IPS-20b (cell line): ENCODE measurements at regions not wholly inside any gene's neighbourhood (a gene's known extent, or its start where the extent isn't known, plus 50 kb on each side); places are given as distances from the start of the nearest gene placed in this dataset.
"Not testable (repeated sequence)": the region's sequence is repeated elsewhere in the genome, so short reads cannot be mapped to it uniquely, and the experiment has no call there.

Source experiments
- H3K27ac ChIP-seq: one replicate; pipeline ENCODE4 v1.5.1; 2013; ENCODE audit warnings: low read length
- H3K27me3 ChIP-seq: 2 replicates; pipeline ENCODE4 v1.6.1; 2013; ENCODE audit warnings: mild to moderate bottlenecking, low read length, inconsistent platforms; ENCODE audit not compliant: insufficient read depth
- H3K36me3 ChIP-seq: 2 replicates; pipeline ENCODE4 v1.6.1; 2013; ENCODE audit warnings: low read depth, mild to moderate bottlenecking, inconsistent platforms, low read length, moderate library complexity; ENCODE audit not compliant: insufficient read depth
- H3K4me1 ChIP-seq: 2 replicates; pipeline ENCODE4 v1.6.1; 2013; ENCODE audit warnings: mild to moderate bottlenecking, control low read depth, inconsistent platforms, low read length, moderate library complexity; ENCODE audit not compliant: insufficient read depth
- H3K4me3 ChIP-seq: 2 replicates; pipeline ENCODE4 v1.5.1; 2013; ENCODE audit warnings: mild to moderate bottlenecking, low read length, inconsistent platforms
- H3K9ac ChIP-seq: 2 replicates; pipeline ENCODE4 v1.6.1; 2013; ENCODE audit warnings: low read depth, mild to moderate bottlenecking, inconsistent platforms, low read length, moderate library complexity
- H3K9me3 ChIP-seq: 2 replicates; pipeline ENCODE4 v1.6.1; 2013; ENCODE audit warnings: mild to moderate bottlenecking, low read depth, low read length, inconsistent platforms; ENCODE audit not compliant: insufficient read depth

GRCh38 chr18:14964406-14964805 lies 216.4 kb downstream of the ANKRD30B start:
- Histone ChIP-seq H3K27ac (no peak overlapping the region), H3K27me3 (no peaks in the 10 kb centered on the region), H3K4me1 (no peaks in the 10 kb centered on the region), H3K9ac (no peak overlapping the region), H3K4me3 (no peak overlapping the region), H3K9me3 (peaks cover 54% of the 10 kb centered on the region), H3K36me3 (no peaks in the 10 kb centered on the region)

GRCh38 chr18:14964976-14965375 lies 217.0 kb downstream of the ANKRD30B start:
- H3K9ac ChIP-seq, H3K36me3 ChIP-seq, H3K4me1 ChIP-seq, H3K27me3 ChIP-seq, H3K27ac ChIP-seq, H3K4me3 ChIP-seq: not testable (repeated sequence)
- H3K9me3 ChIP-seq, result peaks cover 55% of the 10 kb centered on the region

- Histone ChIP-seq H3K9ac (no peak overlapping the region), H3K4me1 (no peaks in the 10 kb centered on the region), H3K36me3 (no peaks in the 10 kb centered on the region), H3K9me3 (peaks cover 55% of the 10 kb centered on the region), H3K27ac (no peak overlapping the region), H3K27me3 (no peaks in the 10 kb centered on the region), H3K4me3 (no peak overlapping the region)
These were observed 217.6 kb downstream of the ANKRD30B start for GRCh38 chr18:14965553-14965952.

- not testable (repeated sequence) for H3K4me1 ChIP-seq, H3K36me3 ChIP-seq, H3K27me3 ChIP-seq, H3K9ac ChIP-seq, H3K27ac ChIP-seq, H3K4me3 ChIP-seq
- peaks cover 58% of the 10 kb centered on the region for H3K9me3 ChIP-seq
These were observed 219.3 kb downstream of the ANKRD30B start for GRCh38 chr18:14967246-14967645.

- Histone ChIP-seq H3K4me3 (no peak overlapping the region), H3K9me3 (peaks cover 55% of the 10 kb centered on the region), H3K27me3 (no peaks in the 10 kb centered on the region), H3K27ac (no peak overlapping the region), H3K4me1 (no peaks in the 10 kb centered on the region), H3K9ac (no peak overlapping the region), H3K36me3 (no peaks in the 10 kb centered on the region)
These were observed 221.5 kb downstream of the ANKRD30B start for GRCh38 chr18:14969500-14969899.

- no peak overlapping the region for H3K4me3 ChIP-seq
These were observed 222.1 kb downstream of the ANKRD30B start for GRCh38 chr18:14970027-14970426.

GRCh38 chr18:14971461-14972185 lies 223.7 kb downstream of the ANKRD30B start:
- Histone ChIP-seq H3K4me3 (no peak overlapping the region), H3K4me1 (no peaks in the 10 kb centered on the region), H3K9me3 (peaks cover 50% of the 10 kb centered on the region), H3K36me3 (no peaks in the 10 kb centered on the region), H3K27me3 (no peaks in the 10 kb centered on the region), H3K27ac (no peak overlapping the region), H3K9ac (no peak overlapping the region)

More at GRCh38 chr18:14970027-14970426, 222.1 kb downstream of the ANKRD30B start:
- Histone ChIP-seq H3K27ac (no peak overlapping the region), H3K9me3 (peaks cover 52% of the 10 kb centered on the region), H3K4me1 (no peaks in the 10 kb centered on the region), H3K27me3 (no peaks in the 10 kb centered on the region), H3K36me3 (no peaks in the 10 kb centered on the region), H3K9ac (no peak overlapping the region)

- H3K36me3 ChIP-seq, H3K9ac ChIP-seq, H3K4me3 ChIP-seq, H3K27ac ChIP-seq, H3K27me3 ChIP-seq, H3K4me1 ChIP-seq: not testable (repeated sequence)
- H3K9me3 ChIP-seq, result peaks cover 51% of the 10 kb centered on the region
These were observed 225.4 kb downstream of the ANKRD30B start for GRCh38 chr18:14973421-14973820.

- H3K36me3 ChIP-seq, result no peaks in the 10 kb centered on the region
- peaks cover 45% of the 10 kb centered on the region for H3K9me3 ChIP-seq
- H3K4me3 ChIP-seq, result no peak overlapping the region
- no peaks in the 10 kb centered on the region for H3K27me3 ChIP-seq
- no peak overlapping the region for H3K27ac ChIP-seq
- H3K4me1 ChIP-seq, result no peaks in the 10 kb centered on the region
- H3K9ac ChIP-seq, result no peak overlapping the region
These were observed 226.1 kb downstream of the ANKRD30B start for GRCh38 chr18:14974088-14974487.

GRCh38 chr18:14974576-14974975 lies 226.6 kb downstream of the ANKRD30B start:
- Histone ChIP-seq H3K4me3 (no peak overlapping the region), H3K9me3 (peaks cover 43% of the 10 kb centered on the region)

GRCh38 chr18:14975431-14975830 lies 227.5 kb downstream of the ANKRD30B start:
- no peaks in the 10 kb centered on the region for H3K27me3 ChIP-seq
- no peaks in the 10 kb centered on the region for H3K4me1 ChIP-seq
- peaks cover 45% of the 10 kb centered on the region for H3K9me3 ChIP-seq
- H3K9ac ChIP-seq, result no peak overlapping the region
- no peak overlapping the region for H3K27ac ChIP-seq
- no peaks in the 10 kb centered on the region for H3K36me3 ChIP-seq
- H3K4me3 ChIP-seq, result no peak overlapping the region

More at GRCh38 chr18:14974576-14974975, 226.6 kb downstream of the ANKRD30B start:
- no peaks in the 10 kb centered on the region for H3K36me3 ChIP-seq
- no peaks in the 10 kb centered on the region for H3K4me1 ChIP-seq
- no peak overlapping the region for H3K9ac ChIP-seq
- H3K27ac ChIP-seq, result no peak overlapping the region
- H3K27me3 ChIP-seq, result no peaks in the 10 kb centered on the region

GRCh38 chr18:14976736-14977430 lies 228.9 kb downstream of the ANKRD30B start:
- H3K36me3 ChIP-seq, result no peaks in the 10 kb centered on the region
- H3K9me3 ChIP-seq, result peaks cover 47% of the 10 kb centered on the region
- H3K9ac ChIP-seq, result no peak overlapping the region
- no peak overlapping the region for H3K27ac ChIP-seq
- no peaks in the 10 kb centered on the region for H3K4me1 ChIP-seq
- H3K27me3 ChIP-seq, result no peaks in the 10 kb centered on the region
- no peak overlapping the region for H3K4me3 ChIP-seq
